Type B pancreatic cell (in vitro differentiated cells): ENCODE measurements at regions not wholly inside any gene's neighbourhood (a gene's known extent, or its start where the extent isn't known, plus 50 kb on each side); places are given as distances from the start of the nearest gene placed in this dataset.

Source experiments
- DNase-seq: peaks from one replicate; pipeline ENCODE4 v3.0.0; 2021; ENCODE audit warnings: mixed read lengths; ENCODE audit not compliant: unreplicated experiment; ENCODE audit errors: extremely low spot score
- H3K27ac Mint-ChIP-seq: 2 replicates; pipeline ENCODE4 v1.8.0; 2021; ENCODE audit warnings: mild to moderate bottlenecking, mixed read lengths
- H3K27me3 Mint-ChIP-seq: 2 replicates; pipeline ENCODE4 v1.8.0; 2021; ENCODE audit warnings: mixed read lengths
- H3K36me3 Mint-ChIP-seq: 2 replicates; pipeline ENCODE4 v1.8.0; 2021; ENCODE audit warnings: mixed read lengths
- H3K4me1 Mint-ChIP-seq: one replicate; pipeline ENCODE4 v1.8.0; 2021; ENCODE audit warnings: mixed read lengths; ENCODE audit not compliant: unreplicated experiment
- H3K4me3 Mint-ChIP-seq: 2 replicates; pipeline ENCODE4 v1.8.0; 2021; ENCODE audit warnings: mild to moderate bottlenecking, mixed read lengths
- H3K9me3 Mint-ChIP-seq: 2 replicates; pipeline ENCODE4 v1.8.0; 2021; ENCODE audit warnings: mixed read lengths
- CTCF ChIP-seq: fragments of 200-600 bp; sonication (generic); conservative IDR thresholded peaks from 2 replicates; pipeline ENCODE4 v1.5.0; 2021; ENCODE audit warnings: antibody characterized with exemption, mild to moderate bottlenecking

- H3K27ac Mint-ChIP-seq: no peak overlapping the region
- no peaks in the 10 kb centered on the region for H3K9me3 Mint-ChIP-seq
- TF ChIP-seq CTCF: no peak
- peaks cover 71% of the 10 kb centered on the region for H3K4me1 Mint-ChIP-seq
- no peak for DNase-seq
- no peak overlapping the region for H3K4me3 Mint-ChIP-seq
- no peaks in the 10 kb centered on the region for H3K36me3 Mint-ChIP-seq
- H3K27me3 Mint-ChIP-seq: no peaks in the 10 kb centered on the region
Observed at GRCh38 chr14:61219673-61220072, 61.5 kb downstream of the TMEM30B start.

GRCh38 chr14:61219256-61219655, 61.9 kb downstream of the TMEM30B start:
- H3K4me3 Mint-ChIP-seq: no peak overlapping the region
- H3K4me1 Mint-ChIP-seq: peaks cover 70% of the 10 kb centered on the region
- H3K27ac Mint-ChIP-seq: no peak overlapping the region

GRCh38 chr14:61218767-61219166, 62.4 kb downstream of the TMEM30B start:
- Mint-ChIP-seq H3K4me1 (peaks cover 68% of the 10 kb centered on the region), H3K27me3 (no peaks in the 10 kb centered on the region), H3K4me3 (peak overlapping the region; percentile 18), H3K36me3 (no peaks in the 10 kb centered on the region), H3K27ac (no peak overlapping the region), H3K9me3 (no peaks in the 10 kb centered on the region)
- DNase-seq: no peak
- TF ChIP-seq CTCF: no peak

More at GRCh38 chr14:61219256-61219655, 61.9 kb downstream of the TMEM30B start:
- DNase-seq: no peak
- no peak for TF ChIP-seq CTCF
- H3K27me3 Mint-ChIP-seq: no peaks in the 10 kb centered on the region
- H3K9me3 Mint-ChIP-seq: no peaks in the 10 kb centered on the region
- no peaks in the 10 kb centered on the region for H3K36me3 Mint-ChIP-seq

- H3K4me3 Mint-ChIP-seq: no peak overlapping the region
- H3K4me1 Mint-ChIP-seq: peaks cover 67% of the 10 kb centered on the region
- H3K9me3 Mint-ChIP-seq: no peaks in the 10 kb centered on the region
- no peak for TF ChIP-seq CTCF
- no peaks in the 10 kb centered on the region for H3K36me3 Mint-ChIP-seq
- DNase-seq: no peak
- H3K27me3 Mint-ChIP-seq: no peaks in the 10 kb centered on the region
- H3K27ac Mint-ChIP-seq: no peak overlapping the region
Observed at GRCh38 chr14:61218157-61218556, 63.0 kb downstream of the TMEM30B start.

- Mint-ChIP-seq H3K9me3 (no peaks in the 10 kb centered on the region), H3K4me1 (peaks cover 66% of the 10 kb centered on the region), H3K27me3 (no peaks in the 10 kb centered on the region), H3K36me3 (no peaks in the 10 kb centered on the region), H3K4me3 (no peak overlapping the region), H3K27ac (no peak overlapping the region)
- no peak for DNase-seq
- TF ChIP-seq CTCF: no peak
Observed at GRCh38 chr14:61217516-61217915, 63.6 kb downstream of the TMEM30B start.
